ENCODE measurements at regions not wholly inside any gene's neighbourhood (a gene's known extent, or its start where the extent isn't known, plus 50 kb on each side); places are given as distances from the start of the nearest gene placed in this dataset.
"Not testable (repeated sequence)": the region's sequence is repeated elsewhere in the genome, so short reads cannot be mapped to it uniquely, and the experiment has no call there.

DNA sequence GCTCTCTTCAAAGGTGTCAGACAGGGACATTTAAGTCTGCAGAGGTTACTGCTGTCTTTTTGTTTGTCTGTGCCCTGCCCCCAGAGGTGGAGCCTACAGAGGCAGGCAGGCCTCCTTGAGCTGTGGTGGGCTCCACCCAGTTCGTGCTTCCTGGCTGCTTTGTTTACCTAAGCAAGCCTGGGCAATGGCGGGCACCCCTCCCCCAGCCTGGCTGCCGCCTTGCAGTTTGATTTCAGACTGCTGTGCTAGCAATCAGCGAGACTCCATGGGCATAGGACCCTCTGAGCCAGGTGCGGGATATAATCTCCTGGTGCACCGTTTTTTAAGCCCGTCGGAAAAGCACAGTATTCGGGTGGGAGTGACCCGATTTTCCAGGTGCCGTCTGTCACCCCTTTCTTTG, 99.1 kb upstream of the MMS22L start:
- TF ChIP-seq, protein P1, sequence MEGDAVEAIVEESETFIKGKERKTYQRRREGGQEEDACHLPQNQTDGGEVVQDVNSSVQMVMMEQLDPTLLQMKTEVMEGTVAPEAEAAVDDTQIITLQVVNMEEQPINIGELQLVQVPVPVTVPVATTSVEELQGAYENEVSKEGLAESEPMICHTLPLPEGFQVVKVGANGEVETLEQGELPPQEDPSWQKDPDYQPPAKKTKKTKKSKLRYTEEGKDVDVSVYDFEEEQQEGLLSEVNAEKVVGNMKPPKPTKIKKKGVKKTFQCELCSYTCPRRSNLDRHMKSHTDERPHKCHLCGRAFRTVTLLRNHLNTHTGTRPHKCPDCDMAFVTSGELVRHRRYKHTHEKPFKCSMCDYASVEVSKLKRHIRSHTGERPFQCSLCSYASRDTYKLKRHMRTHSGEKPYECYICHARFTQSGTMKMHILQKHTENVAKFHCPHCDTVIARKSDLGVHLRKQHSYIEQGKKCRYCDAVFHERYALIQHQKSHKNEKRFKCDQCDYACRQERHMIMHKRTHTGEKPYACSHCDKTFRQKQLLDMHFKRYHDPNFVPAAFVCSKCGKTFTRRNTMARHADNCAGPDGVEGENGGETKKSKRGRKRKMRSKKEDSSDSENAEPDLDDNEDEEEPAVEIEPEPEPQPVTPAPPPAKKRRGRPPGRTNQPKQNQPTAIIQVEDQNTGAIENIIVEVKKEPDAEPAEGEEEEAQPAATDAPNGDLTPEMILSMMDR (IDR thresholded peaks at IDR 0.05), result not testable (repeated sequence)
- TF ChIP-seq EZH2phosphoT487 (IDR thresholded peaks at IDR 0.05; ENCODE audit: borderline replicate concordance, low read depth); EP300 (IDR thresholded peaks at IDR 0.05; ENCODE audit: borderline replicate concordance in 1 of 2, low read depth in 1 of 2, low read length in 1 of 2); RCOR1 (IDR thresholded peaks at IDR 0.05; ENCODE audit: low read length); MEF2A (IDR thresholded peaks at IDR 0.05; ENCODE audit: borderline replicate concordance, low read depth); RXRA (IDR thresholded peaks at IDR 0.05; ENCODE audit: borderline replicate concordance, low read depth): not testable (repeated sequence)
- TF ChIP-seq, protein P2, sequence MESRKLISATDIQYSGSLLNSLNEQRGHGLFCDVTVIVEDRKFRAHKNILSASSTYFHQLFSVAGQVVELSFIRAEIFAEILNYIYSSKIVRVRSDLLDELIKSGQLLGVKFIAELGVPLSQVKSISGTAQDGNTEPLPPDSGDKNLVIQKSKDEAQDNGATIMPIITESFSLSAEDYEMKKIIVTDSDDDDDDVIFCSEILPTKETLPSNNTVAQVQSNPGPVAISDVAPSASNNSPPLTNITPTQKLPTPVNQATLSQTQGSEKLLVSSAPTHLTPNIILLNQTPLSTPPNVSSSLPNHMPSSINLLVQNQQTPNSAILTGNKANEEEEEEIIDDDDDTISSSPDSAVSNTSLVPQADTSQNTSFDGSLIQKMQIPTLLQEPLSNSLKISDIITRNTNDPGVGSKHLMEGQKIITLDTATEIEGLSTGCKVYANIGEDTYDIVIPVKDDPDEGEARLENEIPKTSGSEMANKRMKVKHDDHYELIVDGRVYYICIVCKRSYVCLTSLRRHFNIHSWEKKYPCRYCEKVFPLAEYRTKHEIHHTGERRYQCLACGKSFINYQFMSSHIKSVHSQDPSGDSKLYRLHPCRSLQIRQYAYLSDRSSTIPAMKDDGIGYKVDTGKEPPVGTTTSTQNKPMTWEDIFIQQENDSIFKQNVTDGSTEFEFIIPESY (IDR thresholded peaks at IDR 0.05; ENCODE audit: borderline replicate concordance, low read depth), result not testable (repeated sequence)
